ENCODE measurements at regions not wholly inside any gene's neighbourhood (a gene's known extent, or its start where the extent isn't known, plus 50 kb on each side); places are given as distances from the start of the nearest gene placed in this dataset.
"Not testable (repeated sequence)": the region's sequence is repeated elsewhere in the genome, so short reads cannot be mapped to it uniquely, and the experiment has no call there.

- no peak for DNase-seq
These were observed 179.7 kb upstream of the ST6GALNAC5 start for GRCh38 chr1:76687307-76688175.

GRCh38 chr1:76690766-76691165, 176.5 kb upstream of the ST6GALNAC5 start:
- DNase-seq = no peak

GRCh38 chr1:76695535-76695934, 171.7 kb upstream of the ST6GALNAC5 start:
- no peak for DNase-seq

- no peak for DNase-seq
These were observed 169.9 kb upstream of the ST6GALNAC5 start for GRCh38 chr1:76697361-76697760.

- DNase-seq = not testable (repeated sequence)
These were observed 167.6 kb upstream of the ST6GALNAC5 start for GRCh38 chr1:76699646-76700045.

GRCh38 chr1:76700200-76700599, 167.1 kb upstream of the ST6GALNAC5 start:
- DNase-seq = not testable (repeated sequence)

GRCh38 chr1:76705560-76705959, 161.7 kb upstream of the ST6GALNAC5 start:
- no peak for DNase-seq

GRCh38 chr1:76713535-76713934, 153.7 kb upstream of the ST6GALNAC5 start:
- DNase-seq = peak; percentile 61

GRCh38 chr1:76715474-76715873, 151.8 kb upstream of the ST6GALNAC5 start:
- no peak for DNase-seq

GRCh38 chr1:76723949-76724348, 143.3 kb upstream of the ST6GALNAC5 start:
- no peak for DNase-seq

- DNase-seq = no peak
These were observed 142.5 kb upstream of the ST6GALNAC5 start for GRCh38 chr1:76724816-76725215.

GRCh38 chr1:76725864-76726619, 141.2 kb upstream of the ST6GALNAC5 start:
- DNase-seq = no peak

GRCh38 chr1:76727520-76727919, 139.8 kb upstream of the ST6GALNAC5 start:
- DNase-seq = no peak

- no peak for DNase-seq
These were observed 138.1 kb upstream of the ST6GALNAC5 start for GRCh38 chr1:76729142-76729541.

GRCh38 chr1:76730027-76730426, 137.3 kb upstream of the ST6GALNAC5 start:
- no peak for DNase-seq

- DNase-seq = not testable (repeated sequence)
These were observed 128.9 kb upstream of the ST6GALNAC5 start for GRCh38 chr1:76738355-76738754.

- not testable (repeated sequence) for DNase-seq
These were observed 126.3 kb upstream of the ST6GALNAC5 start for GRCh38 chr1:76740956-76741355.

GRCh38 chr1:76744989-76745388, 122.3 kb upstream of the ST6GALNAC5 start:
- DNase-seq = no peak

GRCh38 chr1:76746206-76746605, 121.1 kb upstream of the ST6GALNAC5 start:
- no peak for DNase-seq

GRCh38 chr1:76754730-76755129, 112.5 kb upstream of the ST6GALNAC5 start:
- DNase-seq = no peak

GRCh38 chr1:76759171-76759860, 108.0 kb upstream of the ST6GALNAC5 start:
- DNase-seq = no peak

- DNase-seq = peak; percentile 93
These were observed 107.3 kb upstream of the ST6GALNAC5 start for GRCh38 chr1:76759950-76760349.

GRCh38 chr1:76763738-76764137, 103.5 kb upstream of the ST6GALNAC5 start:
- DNase-seq = no peak
